GM18507 (cell line): ENCODE measurements at regions not wholly inside any gene's neighbourhood (a gene's known extent, or its start where the extent isn't known, plus 50 kb on each side); places are given as distances from the start of the nearest gene placed in this dataset.

Experiments used
- DNase-seq: peaks from one replicate; pipeline ENCODE4 v3.0.0; 2011; ENCODE audit warnings: low read depth; ENCODE audit not compliant: insufficient read length; ENCODE audit errors: extremely low spot score
- FAIRE-seq: peaks from 2 replicates; lab custom pipeline; 2011; peaks lifted over from hg19 to GRCh38; lab: Jason Lieb, UNC

GRCh38 chr13:104900191-104900817, 1635.2 kb downstream of the EFNB2 start:
- no peak for DNase-seq
- FAIRE-seq: no peak

- DNase-seq (no peak), FAIRE-seq (no peak)
Measured at GRCh38 chr13:104898484-104898883, 1637.0 kb downstream of the EFNB2 start.

- FAIRE-seq (no peak), DNase-seq (no peak)
Measured at GRCh38 chr13:104895521-104895920, 1639.9 kb downstream of the EFNB2 start.

GRCh38 chr13:104875038-104875754, 1660.3 kb downstream of the EFNB2 start:
- FAIRE-seq: no peak
- no peak for DNase-seq

GRCh38 chr13:104872153-104872552, 1663.3 kb downstream of the EFNB2 start:
- DNase-seq: no peak
- FAIRE-seq: no peak

- FAIRE-seq (no peak), DNase-seq (no peak)
Measured at GRCh38 chr13:104871456-104871855, 1664.0 kb downstream of the EFNB2 start.

GRCh38 chr13:104869501-104869900, 1666.0 kb downstream of the EFNB2 start:
- no peak for DNase-seq
- no peak for FAIRE-seq

- DNase-seq: no peak
- no peak for FAIRE-seq
Measured at GRCh38 chr13:104868806-104869205, 1666.7 kb downstream of the EFNB2 start.

GRCh38 chr13:104855581-104855980, 1679.9 kb downstream of the EFNB2 start:
- DNase-seq (no peak), FAIRE-seq (no peak)

- FAIRE-seq (no peak), DNase-seq (no peak)
Measured at GRCh38 chr13:104854698-104855097, 1680.8 kb downstream of the EFNB2 start.

- no peak for DNase-seq
- no peak for FAIRE-seq
Measured at GRCh38 chr13:104854007-104854406, 1681.5 kb downstream of the EFNB2 start.

- DNase-seq (no peak), FAIRE-seq (no peak)
Measured at GRCh38 chr13:104847922-104848321, 1687.5 kb downstream of the EFNB2 start.

- FAIRE-seq: no peak
- DNase-seq: no peak
Measured at GRCh38 chr13:104843401-104843800, 1692.1 kb downstream of the EFNB2 start.

GRCh38 chr13:104841110-104841509, 1694.4 kb downstream of the EFNB2 start:
- FAIRE-seq (no peak), DNase-seq (no peak)

GRCh38 chr13:104837756-104838155, 1697.7 kb downstream of the EFNB2 start:
- FAIRE-seq (no peak), DNase-seq (no peak)

- DNase-seq: no peak
- FAIRE-seq: no peak
Measured at GRCh38 chr13:104833221-104833620, 1702.2 kb downstream of the EFNB2 start.

GRCh38 chr13:104832231-104832630, 1703.2 kb downstream of the EFNB2 start:
- DNase-seq (no peak), FAIRE-seq (no peak)

GRCh38 chr13:104831831-104832230, 1703.6 kb downstream of the EFNB2 start:
- no peak for FAIRE-seq

GRCh38 chr13:104823709-104824108, 1711.8 kb downstream of the EFNB2 start:
- DNase-seq (no peak), FAIRE-seq (no peak)

More at GRCh38 chr13:104831831-104832230, 1703.6 kb downstream of the EFNB2 start:
- DNase-seq: no peak

GRCh38 chr13:104823071-104823470, 1712.4 kb downstream of the EFNB2 start:
- FAIRE-seq: no peak

GRCh38 chr13:104817271-104817670, 1718.2 kb downstream of the EFNB2 start:
- DNase-seq: no peak
- FAIRE-seq: no peak

More at GRCh38 chr13:104823071-104823470, 1712.4 kb downstream of the EFNB2 start:
- DNase-seq: no peak
